Activated effector memory CD4-positive, alpha-beta T cell treated with Interleukin-2 at 50 U/mL for 16 hours (primary cell): ENCODE measurements at regions not wholly inside any gene's neighbourhood (a gene's known extent, or its start where the extent isn't known, plus 50 kb on each side); places are given as distances from the start of the nearest gene placed in this dataset.
"Not testable (repeated sequence)": the region's sequence is repeated elsewhere in the genome, so short reads cannot be mapped to it uniquely, and the experiment has no call there.

Experiments used
- DNase-seq: peaks from one replicate; pipeline ENCODE4 v3.0.0-alpha.2; 2020

DNA sequence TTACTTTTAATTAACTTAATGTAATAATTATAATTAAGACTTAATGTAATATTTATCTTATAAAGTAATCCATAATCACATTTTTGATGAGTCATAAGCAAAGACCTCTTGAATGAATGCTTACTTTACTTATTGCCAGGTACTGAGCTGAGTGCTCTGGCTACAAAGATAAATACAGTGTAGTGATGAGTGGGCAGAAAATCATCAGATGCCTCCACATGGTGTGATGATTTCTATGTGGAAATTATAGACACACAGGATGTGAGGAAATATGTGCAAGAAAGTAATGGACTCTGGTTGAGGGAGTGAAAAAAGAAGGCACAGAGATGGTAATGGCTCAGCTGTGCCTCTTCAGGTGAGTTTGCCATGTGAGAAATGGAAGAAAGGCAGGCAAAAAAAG, 422.6 kb upstream of the CD180 start:
- no peak for DNase-seq

DNA sequence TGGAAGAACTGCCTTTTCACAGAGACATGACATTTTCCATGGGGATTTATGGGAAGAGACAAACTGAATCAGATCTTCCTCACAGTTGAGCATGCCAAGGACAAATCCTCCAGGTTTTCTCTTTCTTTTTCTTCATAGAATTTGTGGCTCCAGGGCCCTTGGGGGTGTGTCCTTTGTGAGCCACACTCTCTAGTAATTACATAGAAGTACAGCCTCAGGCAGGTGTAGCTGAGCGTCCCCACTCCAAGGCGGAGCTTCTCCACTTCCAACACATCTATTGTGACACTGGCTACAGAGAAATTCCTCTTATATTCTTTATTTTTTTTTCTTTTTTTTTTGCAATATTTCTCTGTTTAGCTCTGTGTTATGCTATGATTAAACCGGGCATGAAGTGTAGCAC, 420.5 kb upstream of the CD180 start:
- no peak for DNase-seq

DNA sequence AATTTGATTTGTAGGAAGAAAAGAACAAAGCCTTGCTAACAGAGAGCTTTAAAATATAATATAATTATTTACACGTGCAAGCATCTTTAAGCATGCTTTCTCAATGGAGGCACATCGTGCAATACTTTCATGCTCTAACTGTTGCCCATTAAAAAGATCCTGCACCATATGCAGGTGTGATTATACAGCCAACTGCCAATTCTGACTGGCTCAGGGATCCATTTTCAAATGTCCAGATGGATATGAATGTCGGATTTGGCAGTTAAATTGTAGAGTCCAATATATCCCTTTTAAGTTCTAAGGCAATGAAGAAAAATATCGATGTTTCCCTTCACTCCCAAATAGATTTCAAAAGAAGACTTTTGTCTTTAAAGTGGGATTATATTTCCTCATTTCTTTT, 416.4 kb upstream of the CD180 start:
- no peak for DNase-seq

DNA sequence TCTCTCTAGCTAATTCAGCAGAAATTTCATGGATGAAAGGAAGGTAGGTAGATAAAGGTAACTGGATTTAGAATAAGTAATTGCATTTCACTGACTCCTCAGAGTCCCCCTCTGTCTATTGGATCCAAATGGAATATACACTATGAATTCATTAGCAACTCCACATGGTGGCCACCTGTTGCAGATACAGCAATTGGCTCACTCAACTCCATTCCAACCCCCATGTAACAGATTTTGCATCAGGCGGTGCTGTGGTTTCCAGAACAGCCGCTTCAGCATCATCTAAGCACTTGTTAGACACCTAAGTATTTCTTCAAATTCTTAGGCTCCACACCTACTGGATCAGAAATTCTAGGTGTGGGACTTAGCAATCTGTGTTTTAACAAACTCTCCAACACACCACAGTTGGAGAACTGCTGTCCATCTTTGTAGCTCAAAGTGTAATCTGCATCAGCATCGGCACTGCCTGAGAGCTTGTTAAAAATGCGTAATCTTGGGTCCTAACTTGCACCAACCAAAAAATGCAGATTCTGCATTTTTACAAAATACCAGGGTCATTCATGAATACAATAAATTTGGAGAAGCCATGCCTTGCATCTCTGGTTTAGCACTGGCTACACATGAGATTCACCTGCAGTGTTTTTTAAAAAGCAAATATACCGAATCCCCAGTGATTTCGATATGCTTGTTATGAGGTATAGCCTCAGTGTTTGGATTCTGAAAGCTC, 413.8 kb upstream of the CD180 start:
- no peak for DNase-seq

DNA sequence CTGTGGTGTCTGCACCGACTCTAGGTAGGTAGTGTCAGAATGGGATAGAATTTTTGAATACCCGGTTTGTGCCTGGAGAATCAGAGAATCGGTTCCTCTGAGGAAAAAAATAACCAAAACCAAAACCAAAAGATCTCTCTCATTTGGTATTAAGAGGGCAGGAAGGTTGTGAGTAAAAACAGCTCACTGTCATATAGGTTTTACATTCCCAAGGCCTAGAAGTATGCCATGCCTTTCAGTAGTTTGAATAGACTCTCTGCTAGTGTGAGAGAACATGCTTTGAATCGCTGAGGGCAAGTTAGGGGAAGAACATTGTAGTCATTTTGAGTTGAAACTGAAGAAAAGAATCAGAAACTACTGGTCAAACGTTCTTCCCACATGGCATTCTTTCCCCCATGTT, 411.4 kb upstream of the CD180 start:
- DNase-seq = no peak

DNA sequence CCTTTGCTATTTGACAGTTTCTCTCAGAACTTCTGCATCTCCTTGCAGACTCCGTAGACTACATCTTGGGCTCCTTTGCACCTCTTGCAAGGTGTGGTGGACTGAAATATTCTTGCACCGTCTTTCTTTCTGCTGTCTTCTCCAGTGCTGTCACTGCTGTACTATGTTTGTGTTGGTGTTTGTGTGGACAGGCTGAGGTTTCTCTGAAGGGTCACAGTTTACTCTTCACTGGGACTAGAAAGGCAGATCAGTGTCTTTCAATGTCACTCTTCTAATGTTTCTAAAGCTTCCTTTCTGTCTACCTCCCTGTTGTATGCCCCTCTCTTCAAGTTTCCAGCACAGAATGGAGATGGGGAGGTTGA, 410.0 kb upstream of the CD180 start:
- no peak for DNase-seq

DNA sequence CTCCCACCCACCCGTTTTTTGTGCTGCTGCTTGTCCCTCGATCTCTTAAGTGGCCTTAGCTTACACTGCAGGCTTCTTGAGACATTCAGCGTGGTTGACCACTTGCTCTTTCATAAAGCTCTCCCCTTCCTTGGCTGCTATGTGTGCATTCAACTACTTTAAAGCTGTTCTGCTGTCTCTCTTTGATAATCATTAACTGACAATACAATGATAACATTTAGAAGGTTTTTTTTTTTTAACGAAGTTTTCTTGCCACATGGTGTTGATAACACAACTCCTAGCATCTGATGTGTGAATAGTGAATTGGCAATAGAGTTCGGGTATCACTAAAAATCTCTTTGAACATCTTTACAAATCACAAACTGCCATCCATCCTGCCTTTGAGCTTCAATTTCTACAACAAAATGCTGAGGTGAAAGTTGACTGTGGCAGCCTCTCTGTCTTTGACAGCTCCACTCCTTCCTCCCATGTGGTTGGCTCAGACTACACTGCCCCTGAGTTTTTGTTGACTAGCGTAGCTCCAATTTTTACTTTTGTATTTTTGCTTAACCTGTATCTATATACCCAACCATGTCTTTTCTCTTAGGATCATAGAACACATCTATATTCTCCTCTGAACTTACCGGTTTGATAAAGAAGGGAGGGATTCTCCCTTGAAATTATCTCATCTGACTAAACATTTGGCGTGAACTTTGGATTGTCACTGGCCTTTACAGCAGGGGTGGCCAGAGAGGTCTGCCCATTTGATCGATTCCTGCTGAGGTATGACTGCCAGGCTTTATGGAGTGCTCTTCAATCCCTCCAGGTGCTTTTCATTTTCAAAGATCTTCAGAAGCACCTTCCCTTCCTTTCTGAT, 409.4 kb upstream of the CD180 start:
- no peak for DNase-seq

DNA sequence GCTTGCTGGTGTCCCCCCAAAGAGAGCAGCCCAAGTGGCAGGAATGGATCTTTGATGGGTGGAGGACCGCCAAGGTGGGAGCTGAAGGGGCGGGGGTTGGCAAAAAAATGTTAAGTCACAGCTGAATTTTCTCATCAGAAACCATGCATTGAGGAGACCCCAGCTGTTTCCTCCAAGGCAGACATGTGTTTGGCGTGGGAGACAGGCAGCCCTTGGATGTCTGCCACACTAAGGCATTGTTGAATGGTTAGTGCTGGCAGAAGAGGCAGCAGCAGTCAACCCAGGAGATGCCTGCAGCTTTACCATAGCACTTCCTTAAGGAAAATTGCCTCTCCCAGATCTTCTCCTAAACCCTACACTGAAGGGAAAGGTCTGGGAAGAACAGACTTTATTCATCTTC, 394.9 kb upstream of the CD180 start:
- no peak for DNase-seq

DNA sequence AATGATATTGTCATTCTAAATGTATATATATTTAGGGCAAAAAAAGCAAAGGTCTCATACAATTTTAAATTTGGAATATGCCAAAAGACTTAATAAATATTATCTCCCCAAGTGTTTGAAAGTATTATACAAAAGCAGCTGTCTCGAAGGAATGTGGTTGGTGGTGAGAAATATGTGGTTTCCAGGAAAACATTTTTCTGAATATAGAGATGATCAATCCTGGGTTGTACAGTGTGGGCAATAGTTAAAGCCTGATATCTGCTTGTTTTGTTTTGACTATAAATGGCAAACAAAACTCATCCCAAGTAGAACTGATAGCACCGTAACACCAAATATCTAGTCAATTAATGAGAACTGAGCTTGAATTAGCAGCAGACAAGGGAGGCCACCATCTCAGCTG, 391.8 kb upstream of the CD180 start:
- no peak for DNase-seq

DNA sequence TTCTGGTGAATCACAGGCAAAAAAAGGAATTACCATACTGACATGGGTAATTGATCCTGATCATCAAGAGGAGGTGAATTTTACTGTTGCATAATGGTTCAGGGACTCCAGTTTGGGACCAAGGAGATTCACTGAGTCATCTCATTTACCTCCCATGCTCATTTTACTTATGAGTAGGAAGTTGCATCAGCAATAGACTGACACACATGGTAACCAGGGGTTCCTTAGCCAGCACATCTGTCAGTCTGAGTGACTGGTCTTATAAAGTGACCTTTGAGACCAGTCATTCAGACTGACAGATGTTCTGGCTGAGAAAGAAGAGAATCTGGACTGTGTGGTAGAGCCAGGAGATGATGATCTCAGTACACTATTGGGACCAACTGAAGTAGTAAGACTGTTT, 384.6 kb upstream of the CD180 start:
- no peak for DNase-seq

DNA sequence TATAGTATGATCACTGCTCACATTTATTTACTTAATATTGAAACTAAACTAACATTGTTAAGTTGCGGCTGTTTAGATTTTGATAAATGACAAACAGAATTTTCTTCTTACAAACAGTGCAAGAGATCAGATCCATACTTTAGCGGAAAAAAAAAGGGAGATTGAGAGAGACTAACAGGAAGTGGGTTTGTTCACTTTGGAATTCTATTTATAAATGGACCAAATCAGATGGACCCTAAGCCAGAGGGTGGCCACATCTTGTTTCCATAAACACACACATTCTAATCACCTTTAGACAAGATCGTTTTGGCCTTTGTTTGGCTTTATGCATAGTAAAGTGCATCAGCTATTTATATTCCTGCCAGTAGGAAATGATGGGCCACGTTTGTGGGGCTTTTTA, 381.4 kb upstream of the CD180 start:
- DNase-seq = no peak

DNA sequence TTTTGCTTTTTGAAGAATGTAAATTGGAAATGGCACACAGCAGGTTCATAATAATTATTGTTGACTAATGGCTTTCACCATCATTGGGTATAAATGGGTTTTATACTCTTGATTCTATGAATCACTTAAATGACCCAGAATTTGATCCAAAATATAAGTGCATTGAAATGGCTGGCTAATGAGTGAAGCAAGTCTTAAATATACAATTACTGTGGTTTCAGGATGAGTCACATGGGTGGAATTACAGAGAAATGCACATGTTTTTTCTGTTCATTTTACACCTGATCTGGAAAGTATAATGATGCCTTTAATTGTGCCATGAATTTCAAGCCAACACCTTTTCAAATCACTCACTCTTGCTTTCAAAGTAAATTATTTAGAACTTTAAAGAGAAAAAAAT, 380.8 kb upstream of the CD180 start:
- no peak for DNase-seq

DNA sequence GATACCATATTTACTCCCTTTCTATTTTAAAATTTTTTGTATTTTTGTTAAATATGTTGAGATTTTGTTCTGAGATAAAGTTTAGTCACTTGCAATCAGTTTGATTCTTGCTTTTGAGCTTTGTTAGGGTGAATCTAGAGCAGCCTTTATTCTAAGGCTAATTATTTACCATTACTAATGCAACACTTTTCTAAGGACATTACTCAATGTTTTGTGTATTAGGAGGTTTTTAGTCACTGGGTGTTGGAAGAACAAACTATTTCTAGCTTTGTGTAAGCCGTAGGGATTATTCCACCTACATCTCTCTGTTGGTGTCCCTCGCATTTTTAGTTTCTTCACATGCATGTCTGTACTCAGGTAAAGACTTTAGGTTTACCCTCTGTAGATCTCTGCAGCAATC, 379.5 kb upstream of the CD180 start:
- DNase-seq = no peak

DNA sequence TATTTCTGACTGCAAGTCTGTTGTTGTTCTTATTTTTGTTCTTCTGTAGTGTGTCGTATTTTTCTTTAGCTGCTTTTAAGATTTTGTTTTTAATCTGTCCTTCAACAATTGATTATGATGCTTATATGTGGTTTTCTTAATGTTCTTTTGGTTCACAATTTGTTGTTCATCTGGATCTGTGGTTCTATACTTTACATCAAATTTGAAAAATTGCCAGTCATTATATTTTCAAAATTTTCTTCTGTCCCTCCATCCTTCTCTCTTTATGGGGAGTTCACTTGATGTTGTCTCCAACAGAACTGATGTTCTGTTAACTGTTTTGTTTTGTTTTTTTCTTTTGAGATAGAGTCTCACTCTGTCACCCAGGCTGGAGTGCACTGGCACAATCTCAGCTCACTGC, 378.5 kb upstream of the CD180 start:
- no peak for DNase-seq

DNA sequence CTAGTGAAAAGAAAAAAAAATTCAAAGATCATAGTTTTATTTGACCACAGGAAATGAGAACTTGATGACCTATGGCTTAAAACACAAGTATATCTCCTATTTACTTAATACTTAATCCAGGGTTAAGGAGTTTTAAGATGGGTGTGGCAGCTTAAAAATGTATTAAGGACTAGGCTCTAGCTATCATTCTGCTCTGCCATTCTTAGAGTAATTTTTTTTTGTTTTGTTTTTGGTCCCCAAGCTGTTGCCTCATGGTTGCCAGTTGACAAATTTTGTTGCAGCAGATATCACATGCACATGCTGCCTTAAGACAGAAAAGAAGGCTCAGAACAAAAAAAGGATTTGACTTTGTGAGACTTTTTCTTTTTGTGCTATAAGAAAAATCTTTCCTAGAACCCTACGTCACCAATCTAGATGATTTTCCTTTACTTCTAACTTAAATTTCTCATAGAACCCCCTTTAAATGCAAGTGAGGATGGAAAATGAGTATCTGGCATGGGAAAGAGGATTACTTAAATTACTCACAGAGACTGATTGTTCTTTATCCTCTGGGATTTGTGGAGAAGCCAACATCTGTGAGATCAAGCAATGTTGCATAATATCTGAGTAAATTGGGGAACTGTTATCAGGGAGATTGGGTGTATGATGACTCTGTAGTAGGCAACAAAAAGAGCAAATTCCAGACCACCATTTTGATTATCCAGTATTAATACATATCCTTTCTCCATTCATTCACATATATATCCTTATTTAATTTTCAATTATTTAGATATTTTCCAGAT, 364.7 kb upstream of the CD180 start:
- no peak for DNase-seq

DNA sequence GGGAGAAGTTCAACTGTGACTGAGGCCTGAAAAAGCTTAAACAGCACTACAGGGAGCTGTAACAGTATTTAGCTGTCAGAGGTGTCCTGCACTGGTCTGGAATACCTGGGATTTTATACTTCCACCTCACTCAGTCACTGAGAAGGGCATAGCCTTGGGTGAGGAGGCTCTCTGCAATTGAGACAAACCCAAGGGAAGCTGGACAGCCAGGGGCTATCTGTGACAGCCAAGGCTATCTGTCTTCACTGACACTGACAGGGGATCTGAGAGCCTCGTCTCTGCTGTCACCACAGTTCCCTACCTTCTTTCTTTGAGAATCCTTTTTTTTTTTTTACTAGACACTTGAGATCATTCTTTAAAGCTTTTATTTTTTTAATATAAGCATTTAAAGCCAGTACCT, 356.2 kb upstream of the CD180 start:
- no peak for DNase-seq

DNA sequence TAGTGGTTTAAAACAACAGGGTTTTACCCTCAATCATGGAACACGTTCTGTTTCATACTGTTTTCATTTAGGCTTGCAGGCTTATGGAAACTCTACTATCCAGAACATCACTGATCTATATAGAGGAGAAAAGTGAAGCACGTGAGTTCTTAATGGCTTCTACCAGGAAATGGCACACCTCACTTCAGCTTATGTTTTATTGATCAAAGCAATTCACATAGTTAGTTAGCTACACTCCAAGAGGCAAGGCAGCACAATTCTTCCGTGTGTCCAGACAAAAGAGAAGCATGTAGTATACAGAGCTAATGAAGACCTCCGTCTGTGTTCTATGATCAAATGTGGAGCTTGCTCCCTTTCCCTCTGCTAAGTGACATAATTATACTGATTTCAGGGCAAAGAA, 353.3 kb upstream of the CD180 start:
- DNase-seq = no peak

DNA sequence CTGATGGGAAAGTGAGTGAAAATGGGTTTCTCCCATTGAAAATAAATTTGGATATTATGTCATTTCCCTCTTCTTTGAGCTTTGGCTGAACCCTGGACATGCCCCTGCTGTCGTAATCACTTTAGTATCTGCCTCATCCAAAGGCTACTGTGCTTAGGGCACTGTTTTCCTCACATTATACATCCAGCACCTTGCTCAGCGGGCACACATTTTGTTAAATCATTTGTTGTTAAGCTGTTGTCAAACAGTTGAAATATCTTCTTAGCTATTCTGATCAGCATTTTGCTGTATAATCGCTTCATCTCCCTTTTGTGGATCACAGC, 352.7 kb upstream of the CD180 start:
- no peak for DNase-seq

DNA sequence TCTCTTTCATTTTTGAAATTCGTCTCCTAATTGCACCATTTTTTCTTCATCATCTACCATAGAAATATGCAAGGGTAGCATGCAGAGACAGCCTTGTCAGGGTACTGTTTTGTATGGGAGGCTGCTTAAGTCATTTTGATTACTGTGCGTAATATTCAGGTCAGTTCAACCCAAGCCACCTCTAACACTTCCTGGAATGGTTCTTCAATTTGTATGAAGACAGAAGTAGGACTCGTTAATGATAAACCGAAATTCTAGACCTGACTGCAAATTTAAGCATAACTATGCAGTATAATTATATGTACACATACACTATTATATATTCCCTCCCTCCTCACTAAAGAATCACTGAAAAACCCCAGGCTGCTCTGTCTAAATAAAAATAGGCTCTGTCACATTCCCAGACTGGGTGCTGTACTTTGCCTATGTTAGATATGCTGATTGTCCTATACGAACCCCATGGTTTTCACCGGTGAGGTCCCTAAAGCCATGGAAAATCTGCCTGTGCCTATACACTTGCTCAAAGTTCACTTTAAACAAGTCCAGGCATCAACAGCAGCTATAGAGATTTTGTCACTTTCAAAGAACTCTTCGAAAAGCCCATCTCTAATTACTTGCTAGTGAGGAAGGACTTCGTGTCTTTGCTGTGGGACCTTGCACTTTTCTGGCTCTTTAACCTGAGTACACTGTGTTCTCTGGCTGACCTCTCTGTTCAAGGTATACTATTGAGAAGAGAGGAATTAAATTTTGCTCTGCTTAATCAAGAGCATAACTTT, 352.1 kb upstream of the CD180 start:
- DNase-seq = no peak

DNA sequence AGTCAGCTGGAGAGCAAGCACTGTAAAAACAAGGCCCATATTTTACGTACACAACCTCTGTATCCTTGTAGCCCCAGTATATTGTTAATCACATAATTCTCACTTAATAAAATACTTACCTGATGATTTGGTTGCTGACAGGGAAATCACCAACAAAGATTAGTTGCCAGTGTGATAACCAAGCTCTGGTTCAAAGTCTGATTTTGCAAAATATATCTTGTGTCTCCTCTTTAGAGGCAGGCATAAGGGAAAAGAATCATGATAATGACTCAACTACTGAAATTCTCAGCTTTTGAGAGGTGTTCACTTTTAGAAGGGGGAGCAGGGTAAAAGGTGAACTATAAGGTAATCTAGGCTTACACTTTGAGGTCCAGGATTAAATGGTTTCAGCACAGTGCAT, 351.1 kb upstream of the CD180 start:
- DNase-seq = no peak

DNA sequence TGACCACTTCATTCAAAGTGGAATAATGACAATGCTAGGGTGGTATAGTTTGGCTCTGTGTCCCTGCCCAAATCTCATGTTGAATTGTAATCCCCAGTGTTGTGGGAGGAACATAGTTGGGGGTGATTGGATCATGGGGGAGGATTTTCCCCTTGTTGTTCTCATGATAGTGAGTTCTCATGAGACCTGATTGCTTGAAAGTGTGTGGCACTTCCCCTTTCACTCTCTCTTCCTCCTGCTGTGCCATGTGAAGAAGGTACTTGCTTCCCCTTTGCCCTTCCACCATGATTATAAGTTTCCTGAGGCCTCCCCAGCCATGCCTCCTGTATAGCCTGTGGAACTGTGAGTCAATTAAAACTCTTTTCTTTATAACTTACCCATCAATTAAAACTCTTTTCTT, 348.3 kb upstream of the CD180 start:
- DNase-seq = not testable (repeated sequence)

DNA sequence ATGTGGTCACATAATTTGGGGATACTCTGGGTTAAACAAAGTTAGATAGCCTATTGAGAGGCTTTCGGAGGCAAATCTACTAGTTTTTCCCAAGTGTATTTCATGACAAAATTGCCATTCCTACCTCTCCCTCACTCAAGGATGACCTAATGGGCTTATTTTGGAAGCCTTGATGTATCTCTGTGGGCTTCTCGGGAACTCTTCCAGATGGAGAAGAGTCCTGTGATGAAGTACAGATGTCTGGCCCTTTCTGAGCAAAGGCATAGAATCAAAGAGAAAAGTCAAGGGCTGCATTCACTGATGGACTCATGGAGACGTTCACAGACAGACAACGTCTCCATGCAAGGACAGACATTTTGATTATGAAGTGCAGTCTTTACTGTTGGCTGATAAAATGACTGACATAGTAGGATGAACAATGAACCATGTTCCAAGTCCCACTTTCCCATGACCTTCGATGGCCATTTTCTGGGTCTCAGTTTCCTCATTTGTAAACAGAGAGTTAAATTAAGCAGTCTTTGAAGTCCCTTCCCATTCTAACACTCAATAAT, 347.2 kb upstream of the CD180 start:
- DNase-seq = no peak

DNA sequence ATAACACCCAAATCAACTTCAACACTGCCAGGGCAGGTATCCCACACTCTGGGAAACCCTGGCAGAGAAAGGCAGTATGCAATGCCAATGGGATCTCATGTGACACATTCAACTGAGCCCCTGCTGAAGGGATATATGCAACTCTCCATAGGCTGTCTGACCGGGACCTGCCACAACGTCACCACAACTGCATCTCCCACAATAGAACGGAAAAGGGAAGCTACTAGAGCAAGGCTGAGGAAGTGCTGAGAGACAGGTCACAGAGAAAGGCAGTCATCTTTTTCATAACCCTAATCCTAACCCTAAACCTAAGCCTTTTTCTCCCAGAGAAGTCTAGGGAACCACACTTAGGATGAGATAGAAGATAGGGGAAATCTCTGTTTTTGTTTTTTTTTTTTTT, 345.9 kb upstream of the CD180 start:
- DNase-seq = no peak
